Right atrium auricular region (tissue), 2 donors: ENCODE measurements at regions not wholly inside any gene's neighbourhood (a gene's known extent, or its start where the extent isn't known, plus 50 kb on each side); places are given as distances from the start of the nearest gene placed in this dataset.

Experiments used
- DNase-seq: peaks from one replicate; pipeline ENCODE4 v3.0.0-alpha.2; 2019; ENCODE audit warnings: low spot score
- H3K27ac ChIP-seq, 2 donors: fragments of 200-600 bp; sonication (generic); 1 replicate in 1 of 2; 2 replicates in 1 of 2; pipeline ENCODE4 v1.5.1; 2016 to 2019
- H3K27me3 ChIP-seq, 2 donors: fragments of 200-600 bp; sonication (generic); one replicate each; pipeline versions ENCODE4 v1.5.1 to v1.6.0; 2017 to 2019
- H3K36me3 ChIP-seq: fragments of 200-600 bp; sonication (generic); one replicate; pipeline ENCODE4 v1.5.1; 2016
- H3K4me1 ChIP-seq, 2 donors: fragments of 200-600 bp; sonication (generic); one replicate each; pipeline versions ENCODE4 v1.5.1 to v1.6.0; 2017 to 2019
- H3K4me3 ChIP-seq, 2 donors: fragments of 200-600 bp; sonication (generic); 1 replicate in 1 of 2; 2 replicates in 1 of 2; pipeline ENCODE4 v1.5.1; 2017 to 2019; ENCODE audit warnings: mild to moderate bottlenecking in 1 of 2, moderate library complexity in 1 of 2
- H3K9me3 ChIP-seq, 2 donors: fragments of 200-600 bp; sonication (generic); one replicate each; pipeline ENCODE4 v1.5.1; 2019
- TF ChIP-seq, protein P1 (sequence below), 2 donors: fragments of 200-600 bp; sonication (generic); IDR thresholded peaks; one replicate each; pipeline ENCODE4 v1.5.1; 2019; ENCODE audit warnings: antibody characterized with exemption in 2 of 2

DNA sequence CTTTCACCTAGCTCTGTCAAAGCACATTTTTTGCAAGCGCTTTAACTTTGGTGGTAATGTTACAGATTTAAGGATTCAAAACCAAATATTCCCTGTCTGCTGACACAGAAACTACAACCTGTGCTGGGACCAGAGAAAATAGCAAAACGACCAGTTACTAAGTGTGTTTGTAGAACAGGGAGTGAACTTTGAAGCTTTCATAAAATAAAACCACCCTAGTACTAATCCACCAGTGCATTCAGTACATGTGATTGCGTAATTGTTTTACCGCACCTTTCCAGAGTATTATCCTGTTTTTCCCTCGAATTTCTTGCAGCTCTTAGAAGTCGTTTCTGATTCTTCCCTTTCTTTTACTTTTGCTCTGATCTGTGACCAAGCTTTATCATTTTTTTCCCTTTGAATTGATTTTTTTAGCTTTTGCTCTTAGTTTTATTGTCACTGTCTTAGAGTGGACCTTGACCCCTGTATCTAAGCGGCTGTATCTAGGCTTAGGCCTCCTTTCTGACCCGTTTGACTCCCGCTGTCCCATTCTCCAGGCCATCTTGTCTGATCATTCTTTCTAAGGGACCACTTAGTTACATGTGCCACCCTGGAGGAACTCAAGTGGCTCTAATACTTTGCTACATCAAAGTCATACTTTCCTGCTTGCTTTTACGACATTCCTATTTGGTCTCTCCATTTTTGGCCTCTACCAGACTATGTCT, 429.4 kb downstream of the PCNX1 start:
- Histone ChIP-seq H3K9me3 (no peaks in the 10 kb centered on the region), H3K4me1 (no peaks in the 10 kb centered on the region), H3K27me3 (no peaks in the 10 kb centered on the region), H3K36me3 (no peaks in the 10 kb centered on the region), H3K4me3 (no peak overlapping the region), H3K27ac (no peak overlapping the region)
- TF ChIP-seq, protein P1, sequence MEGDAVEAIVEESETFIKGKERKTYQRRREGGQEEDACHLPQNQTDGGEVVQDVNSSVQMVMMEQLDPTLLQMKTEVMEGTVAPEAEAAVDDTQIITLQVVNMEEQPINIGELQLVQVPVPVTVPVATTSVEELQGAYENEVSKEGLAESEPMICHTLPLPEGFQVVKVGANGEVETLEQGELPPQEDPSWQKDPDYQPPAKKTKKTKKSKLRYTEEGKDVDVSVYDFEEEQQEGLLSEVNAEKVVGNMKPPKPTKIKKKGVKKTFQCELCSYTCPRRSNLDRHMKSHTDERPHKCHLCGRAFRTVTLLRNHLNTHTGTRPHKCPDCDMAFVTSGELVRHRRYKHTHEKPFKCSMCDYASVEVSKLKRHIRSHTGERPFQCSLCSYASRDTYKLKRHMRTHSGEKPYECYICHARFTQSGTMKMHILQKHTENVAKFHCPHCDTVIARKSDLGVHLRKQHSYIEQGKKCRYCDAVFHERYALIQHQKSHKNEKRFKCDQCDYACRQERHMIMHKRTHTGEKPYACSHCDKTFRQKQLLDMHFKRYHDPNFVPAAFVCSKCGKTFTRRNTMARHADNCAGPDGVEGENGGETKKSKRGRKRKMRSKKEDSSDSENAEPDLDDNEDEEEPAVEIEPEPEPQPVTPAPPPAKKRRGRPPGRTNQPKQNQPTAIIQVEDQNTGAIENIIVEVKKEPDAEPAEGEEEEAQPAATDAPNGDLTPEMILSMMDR (IDR thresholded peaks at IDR 0.05) = no peak
- DNase-seq = no peak

DNA sequence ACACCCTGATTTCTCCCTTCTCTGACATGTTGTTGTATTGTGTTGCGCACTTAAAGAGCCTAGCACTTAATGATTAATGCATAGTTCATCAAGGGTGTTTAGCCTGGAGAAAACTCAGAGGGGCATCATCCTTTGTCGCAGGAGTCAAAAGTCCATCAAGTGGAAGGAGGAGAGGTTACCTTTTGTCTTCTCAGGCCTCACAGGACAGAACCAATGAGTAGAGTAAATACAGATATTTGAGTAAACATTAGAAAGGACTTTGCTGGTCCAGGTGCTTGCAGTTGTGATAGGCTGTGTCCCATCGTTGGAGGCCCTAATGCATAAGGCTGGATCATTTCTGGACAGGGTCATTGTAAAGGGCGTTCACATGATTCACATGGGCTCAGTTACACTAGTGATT, 430.9 kb downstream of the PCNX1 start:
- TF ChIP-seq, protein P1 (IDR thresholded peaks at IDR 0.05) = no peak

DNA sequence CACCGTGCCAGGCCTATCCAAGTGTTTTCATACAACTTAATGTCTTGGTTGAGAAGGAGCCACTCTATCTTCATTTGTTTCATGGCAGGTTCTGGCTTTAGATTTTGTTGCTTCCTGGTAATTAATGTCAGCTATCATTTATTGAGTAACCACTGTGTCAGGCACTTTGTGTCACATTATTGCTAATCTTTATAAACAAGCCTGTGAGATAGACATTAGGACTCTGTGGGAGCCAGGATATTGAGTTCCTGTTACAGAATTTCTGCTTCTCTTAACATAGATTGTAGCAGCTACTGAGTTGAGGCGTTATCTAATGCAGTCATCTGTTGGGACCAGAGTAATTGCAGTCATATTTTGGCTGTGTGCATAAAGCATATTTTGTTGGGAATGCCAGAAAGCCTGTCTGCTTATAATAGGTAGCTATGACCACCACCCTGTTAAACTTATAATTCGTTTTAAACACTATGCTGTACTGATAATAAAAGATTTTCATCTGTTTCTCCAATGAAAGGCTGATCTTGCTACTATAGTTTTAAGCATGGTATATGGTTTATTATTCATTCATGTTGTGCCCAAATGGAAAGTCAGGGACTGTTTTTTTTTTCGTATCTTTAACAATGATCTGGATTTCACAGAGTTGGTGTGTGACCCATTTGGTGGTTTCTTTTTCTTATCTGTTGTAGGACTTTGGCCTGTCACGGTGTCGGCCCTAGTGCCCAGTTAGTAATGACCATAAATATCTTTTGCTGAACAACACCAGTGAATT, 432.6 kb downstream of the PCNX1 start:
- Histone ChIP-seq H3K27ac (no peak overlapping the region), H3K4me1 (no peaks in the 10 kb centered on the region), H3K9me3 (no peaks in the 10 kb centered on the region), H3K27me3 (no peaks in the 10 kb centered on the region), H3K36me3 (no peaks in the 10 kb centered on the region), H3K4me3 (no peak overlapping the region)
- no peak for DNase-seq
- TF ChIP-seq, protein P1 (IDR thresholded peaks at IDR 0.05) = no peak

More for the DNA sequence above, 430.9 kb downstream of the PCNX1 start:
- H3K27ac ChIP-seq = no peak overlapping the region
- no peaks in the 10 kb centered on the region for H3K9me3 ChIP-seq
- no peaks in the 10 kb centered on the region for H3K27me3 ChIP-seq
- H3K4me3 ChIP-seq = no peak overlapping the region
- no peaks in the 10 kb centered on the region for H3K4me1 ChIP-seq
- H3K36me3 ChIP-seq = no peaks in the 10 kb centered on the region
- DNase-seq = no peak

DNA sequence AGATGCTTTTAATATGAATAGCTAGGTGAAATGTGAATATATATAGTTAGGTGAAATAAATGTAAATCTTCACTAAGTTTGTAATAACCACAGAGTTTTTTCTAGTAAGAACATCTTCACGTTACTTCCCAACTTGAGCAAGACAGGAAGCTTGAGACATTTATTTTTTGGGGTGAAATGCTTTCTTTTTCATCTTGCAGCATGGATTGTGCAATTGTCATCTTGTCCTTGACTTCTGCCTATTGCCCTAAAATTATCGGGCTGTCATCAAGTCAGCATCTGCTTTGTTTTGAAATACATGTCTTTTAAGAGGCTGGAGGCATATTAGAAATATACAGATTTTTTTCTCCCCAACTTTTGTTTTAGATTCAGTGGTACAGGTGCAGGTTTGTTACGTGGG, 433.9 kb downstream of the PCNX1 start:
- TF ChIP-seq, protein P1 (IDR thresholded peaks at IDR 0.05) = no peak
- Histone ChIP-seq H3K27me3 (no peaks in the 10 kb centered on the region), H3K4me3 (no peak overlapping the region), H3K4me1 (no peaks in the 10 kb centered on the region), H3K36me3 (no peaks in the 10 kb centered on the region), H3K27ac (no peak overlapping the region), H3K9me3 (no peaks in the 10 kb centered on the region)
- DNase-seq = no peak

DNA sequence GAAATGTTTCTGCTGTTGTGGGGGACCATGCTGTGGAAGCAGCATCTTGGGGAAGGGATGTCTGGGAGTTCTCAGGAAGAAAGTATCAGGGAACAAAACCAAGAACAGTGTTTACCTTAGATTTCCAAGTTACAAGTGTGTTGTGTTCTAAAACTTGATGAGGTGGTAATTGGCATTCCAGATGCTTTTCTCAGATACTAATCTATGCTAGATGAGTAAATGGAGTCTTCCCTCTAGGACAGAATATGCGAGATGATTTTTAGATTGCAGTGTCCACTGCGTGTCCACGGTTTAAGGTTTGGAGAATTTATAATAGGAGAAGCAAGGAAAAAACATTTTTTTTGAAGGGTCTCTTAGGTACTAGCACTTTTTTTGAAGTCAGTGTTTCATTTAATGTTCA, 436.5 kb downstream of the PCNX1 start:
- Histone ChIP-seq H3K4me3 (no peak overlapping the region), H3K9me3 (no peaks in the 10 kb centered on the region), H3K27me3 (no peaks in the 10 kb centered on the region), H3K27ac (no peak overlapping the region), H3K36me3 (no peaks in the 10 kb centered on the region), H3K4me1 (no peaks in the 10 kb centered on the region)
- DNase-seq = no peak
- TF ChIP-seq, protein P1 (IDR thresholded peaks at IDR 0.05) = no peak
